ENCODE measurements at regions not wholly inside any gene's neighbourhood (a gene's known extent, or its start where the extent isn't known, plus 50 kb on each side); places are given as distances from the start of the nearest gene placed in this dataset.
A peak's percentile ranks its signal among the peaks of the same experiment; 100 is the strongest.

DNA sequence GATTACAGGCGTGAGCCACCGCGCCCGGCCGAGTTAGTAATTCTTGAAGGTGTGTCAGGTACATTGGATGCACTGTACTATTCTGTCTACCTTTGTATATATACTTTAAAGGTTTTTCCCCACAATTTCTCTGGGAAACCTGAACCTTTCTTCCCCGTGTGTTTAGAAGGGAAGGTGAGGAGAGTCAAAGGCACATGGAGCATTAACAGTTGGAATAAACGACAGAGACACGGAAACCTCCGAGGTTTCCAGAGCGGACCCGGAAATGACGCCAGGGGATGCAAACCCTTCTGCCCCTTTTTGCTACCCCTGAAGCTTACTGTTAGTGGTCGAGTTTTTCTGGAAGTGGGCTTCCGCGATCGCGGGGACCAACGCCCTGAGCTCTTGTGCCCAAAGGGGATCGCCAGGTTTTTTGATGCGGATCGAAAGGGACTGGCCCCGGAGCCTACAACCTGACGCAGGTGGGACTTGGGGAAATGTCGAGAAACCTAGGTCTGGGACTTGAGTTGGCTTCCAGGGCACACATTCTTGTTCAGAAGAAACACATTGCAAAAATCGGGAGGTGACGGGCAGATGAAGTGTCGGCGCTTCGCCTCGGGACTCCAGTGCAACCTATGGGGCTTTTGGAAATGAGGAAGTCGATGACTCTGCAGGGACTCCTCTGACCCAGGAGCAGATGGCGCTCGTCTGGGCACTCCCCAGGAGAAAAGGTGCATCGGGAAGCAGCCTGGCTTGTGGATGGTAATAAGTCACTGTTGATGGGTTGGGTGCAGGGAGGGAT lies 218.2 kb downstream of the OR2B2 start (continued):
- TF ChIP-seq ZZZ3 (CRISPR knock-in tag; IDR thresholded peaks at IDR 0.05; ENCODE audit: borderline replicate concordance) = no peak
- no peak for TF ChIP-seq FOXA1 (IDR thresholded peaks at IDR 0.05)
- TF ChIP-seq FOXA1 (CRISPR knock-in tag; IDR thresholded peaks at IDR 0.05) = no peak
- TF ChIP-seq, protein P1, sequence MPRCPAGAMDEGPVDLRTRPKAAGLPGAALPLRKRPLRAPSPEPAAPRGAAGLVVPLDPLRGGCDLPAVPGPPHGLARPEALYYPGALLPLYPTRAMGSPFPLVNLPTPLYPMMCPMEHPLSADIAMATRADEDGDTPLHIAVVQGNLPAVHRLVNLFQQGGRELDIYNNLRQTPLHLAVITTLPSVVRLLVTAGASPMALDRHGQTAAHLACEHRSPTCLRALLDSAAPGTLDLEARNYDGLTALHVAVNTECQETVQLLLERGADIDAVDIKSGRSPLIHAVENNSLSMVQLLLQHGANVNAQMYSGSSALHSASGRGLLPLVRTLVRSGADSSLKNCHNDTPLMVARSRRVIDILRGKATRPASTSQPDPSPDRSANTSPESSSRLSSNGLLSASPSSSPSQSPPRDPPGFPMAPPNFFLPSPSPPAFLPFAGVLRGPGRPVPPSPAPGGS (CRISPR knock-in tag; IDR thresholded peaks at IDR 0.05) = 0 out of 2 replicates have a peak, but pooled peaks have one; percentile 44
- no peak for TF ChIP-seq ZNF326 (CRISPR knock-in tag; IDR thresholded peaks at IDR 0.05; ENCODE audit: borderline replicate concordance)
- TF ChIP-seq, protein P2, sequence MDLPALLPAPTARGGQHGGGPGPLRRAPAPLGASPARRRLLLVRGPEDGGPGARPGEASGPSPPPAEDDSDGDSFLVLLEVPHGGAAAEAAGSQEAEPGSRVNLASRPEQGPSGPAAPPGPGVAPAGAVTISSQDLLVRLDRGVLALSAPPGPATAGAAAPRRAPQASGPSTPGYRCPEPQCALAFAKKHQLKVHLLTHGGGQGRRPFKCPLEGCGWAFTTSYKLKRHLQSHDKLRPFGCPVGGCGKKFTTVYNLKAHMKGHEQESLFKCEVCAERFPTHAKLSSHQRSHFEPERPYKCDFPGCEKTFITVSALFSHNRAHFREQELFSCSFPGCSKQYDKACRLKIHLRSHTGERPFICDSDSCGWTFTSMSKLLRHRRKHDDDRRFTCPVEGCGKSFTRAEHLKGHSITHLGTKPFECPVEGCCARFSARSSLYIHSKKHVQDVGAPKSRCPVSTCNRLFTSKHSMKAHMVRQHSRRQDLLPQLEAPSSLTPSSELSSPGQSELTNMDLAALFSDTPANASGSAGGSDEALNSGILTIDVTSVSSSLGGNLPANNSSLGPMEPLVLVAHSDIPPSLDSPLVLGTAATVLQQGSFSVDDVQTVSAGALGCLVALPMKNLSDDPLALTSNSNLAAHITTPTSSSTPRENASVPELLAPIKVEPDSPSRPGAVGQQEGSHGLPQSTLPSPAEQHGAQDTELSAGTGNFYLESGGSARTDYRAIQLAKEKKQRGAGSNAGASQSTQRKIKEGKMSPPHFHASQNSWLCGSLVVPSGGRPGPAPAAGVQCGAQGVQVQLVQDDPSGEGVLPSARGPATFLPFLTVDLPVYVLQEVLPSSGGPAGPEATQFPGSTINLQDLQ (CRISPR knock-in tag; IDR thresholded peaks at IDR 0.05) = no peak
- TF ChIP-seq, protein P3, sequence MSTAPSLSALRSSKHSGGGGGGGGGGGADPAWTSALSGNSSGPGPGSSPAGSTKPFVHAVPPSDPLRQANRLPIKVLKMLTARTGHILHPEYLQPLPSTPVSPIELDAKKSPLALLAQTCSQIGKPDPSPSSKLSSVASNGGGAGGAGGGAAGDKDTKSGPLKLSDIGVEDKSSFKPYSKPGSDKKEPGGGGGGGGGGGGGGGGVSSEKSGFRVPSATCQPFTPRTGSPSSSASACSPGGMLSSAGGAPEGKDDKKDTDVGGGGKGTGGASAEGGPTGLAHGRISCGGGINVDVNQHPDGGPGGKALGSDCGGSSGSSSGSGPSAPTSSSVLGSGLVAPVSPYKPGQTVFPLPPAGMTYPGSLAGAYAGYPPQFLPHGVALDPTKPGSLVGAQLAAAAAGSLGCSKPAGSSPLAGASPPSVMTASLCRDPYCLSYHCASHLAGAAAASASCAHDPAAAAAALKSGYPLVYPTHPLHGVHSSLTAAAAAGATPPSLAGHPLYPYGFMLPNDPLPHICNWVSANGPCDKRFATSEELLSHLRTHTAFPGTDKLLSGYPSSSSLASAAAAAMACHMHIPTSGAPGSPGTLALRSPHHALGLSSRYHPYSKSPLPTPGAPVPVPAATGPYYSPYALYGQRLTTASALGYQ (CRISPR knock-in tag; IDR thresholded peaks at IDR 0.05) = peak; percentile 54; the same call in 1 of the 2 replicates
- TF ChIP-seq NCOA2 (CRISPR knock-in tag; IDR thresholded peaks at IDR 0.05) = no peak
- no peak for TF ChIP-seq ZNF180 (CRISPR knock-in tag; IDR thresholded peaks at IDR 0.05; ENCODE audit: borderline replicate concordance, low read depth)
- TF ChIP-seq MAZ (IDR thresholded peaks at IDR 0.05; ENCODE audit: borderline replicate concordance, low read depth, low read length) = no peak; the same call in 1 of the 2 replicates
- peak; percentile 57 for TF ChIP-seq MAZ (CRISPR knock-in tag; IDR thresholded peaks at IDR 0.05; ENCODE audit: low read depth)
- TF ChIP-seq ELF3 (CRISPR knock-in tag; IDR thresholded peaks at IDR 0.05) = peak; percentile 83
- no peak; the same call in 1 of the 2 replicates for TF ChIP-seq ZNF788 (CRISPR knock-in tag; IDR thresholded peaks at IDR 0.05; ENCODE audit: borderline replicate concordance)
- TF ChIP-seq, protein P4, sequence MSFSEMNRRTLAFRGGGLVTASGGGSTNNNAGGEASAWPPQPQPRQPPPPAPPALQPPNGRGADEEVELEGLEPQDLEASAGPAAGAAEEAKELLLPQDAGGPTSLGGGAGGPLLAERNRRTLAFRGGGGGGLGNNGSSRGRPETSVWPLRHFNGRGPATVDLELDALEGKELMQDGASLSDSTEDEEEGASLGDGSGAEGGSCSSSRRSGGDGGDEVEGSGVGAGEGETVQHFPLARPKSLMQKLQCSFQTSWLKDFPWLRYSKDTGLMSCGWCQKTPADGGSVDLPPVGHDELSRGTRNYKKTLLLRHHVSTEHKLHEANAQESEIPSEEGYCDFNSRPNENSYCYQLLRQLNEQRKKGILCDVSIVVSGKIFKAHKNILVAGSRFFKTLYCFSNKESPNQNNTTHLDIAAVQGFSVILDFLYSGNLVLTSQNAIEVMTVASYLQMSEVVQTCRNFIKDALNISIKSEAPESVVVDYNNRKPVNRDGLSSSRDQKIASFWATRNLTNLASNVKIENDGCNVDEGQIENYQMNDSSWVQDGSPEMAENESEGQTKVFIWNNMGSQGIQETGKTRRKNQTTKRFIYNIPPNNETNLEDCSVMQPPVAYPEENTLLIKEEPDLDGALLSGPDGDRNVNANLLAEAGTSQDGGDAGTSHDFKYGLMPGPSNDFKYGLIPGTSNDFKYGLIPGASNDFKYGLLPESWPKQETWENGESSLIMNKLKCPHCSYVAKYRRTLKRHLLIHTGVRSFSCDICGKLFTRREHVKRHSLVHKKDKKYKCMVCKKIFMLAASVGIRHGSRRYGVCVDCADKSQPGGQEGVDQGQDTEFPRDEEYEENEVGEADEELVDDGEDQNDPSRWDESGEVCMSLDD (CRISPR knock-in tag; IDR thresholded peaks at IDR 0.05; ENCODE audit: borderline replicate concordance) = peak; percentile 59; the same call in 1 of the 2 replicates
- TF ChIP-seq, protein P5, sequence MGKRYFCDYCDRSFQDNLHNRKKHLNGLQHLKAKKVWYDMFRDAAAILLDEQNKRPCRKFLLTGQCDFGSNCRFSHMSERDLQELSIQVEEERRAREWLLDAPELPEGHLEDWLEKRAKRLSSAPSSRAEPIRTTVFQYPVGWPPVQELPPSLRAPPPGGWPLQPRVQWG (CRISPR knock-in tag; IDR thresholded peaks at IDR 0.05; ENCODE audit: borderline replicate concordance, low read depth) = no peak
- TF ChIP-seq, protein P6, sequence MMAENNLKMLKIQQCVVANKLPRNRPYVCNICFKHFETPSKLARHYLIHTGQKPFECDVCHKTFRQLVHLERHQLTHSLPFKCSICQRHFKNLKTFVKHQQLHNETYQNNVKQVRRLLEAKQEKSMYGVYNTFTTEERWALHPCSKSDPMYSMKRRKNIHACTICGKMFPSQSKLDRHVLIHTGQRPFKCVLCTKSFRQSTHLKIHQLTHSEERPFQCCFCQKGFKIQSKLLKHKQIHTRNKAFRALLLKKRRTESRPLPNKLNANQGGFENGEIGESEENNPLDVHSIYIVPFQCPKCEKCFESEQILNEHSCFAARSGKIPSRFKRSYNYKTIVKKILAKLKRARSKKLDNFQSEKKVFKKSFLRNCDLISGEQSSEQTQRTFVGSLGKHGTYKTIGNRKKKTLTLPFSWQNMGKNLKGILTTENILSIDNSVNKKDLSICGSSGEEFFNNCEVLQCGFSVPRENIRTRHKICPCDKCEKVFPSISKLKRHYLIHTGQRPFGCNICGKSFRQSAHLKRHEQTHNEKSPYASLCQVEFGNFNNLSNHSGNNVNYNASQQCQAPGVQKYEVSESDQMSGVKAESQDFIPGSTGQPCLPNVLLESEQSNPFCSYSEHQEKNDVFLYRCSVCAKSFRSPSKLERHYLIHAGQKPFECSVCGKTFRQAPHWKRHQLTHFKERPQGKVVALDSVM (CRISPR knock-in tag; IDR thresholded peaks at IDR 0.05) = peak; percentile 24; the same call in 1 of the 2 replicates

Measured in HepG2 (cell line).